GM23338 (cell line): ENCODE measurements at regions not wholly inside any gene's neighbourhood (a gene's known extent, or its start where the extent isn't known, plus 50 kb on each side); places are given as distances from the start of the nearest gene placed in this dataset.

Experiments
- ATAC-seq: fragments of 200-7000 bp; cut with Tn5 transposase; 3 replicates; pipeline ENCODE4 v1.9.1; 2020
- DNase-seq: peaks from one replicate; pipeline ENCODE4 v3.0.0-alpha.2; 2015; ENCODE audit warnings: low spot score
- H2AFZ ChIP-seq: fragments of 200-600 bp; sonication (generic); 2 replicates; pipeline ENCODE4 v1.8.0; 2016; ENCODE audit warnings: antibody characterized with exemption, mild to moderate bottlenecking, moderate library complexity
- H3F3A ChIP-seq: fragments of 200-600 bp; sonication (generic); replicated peaks from 2 replicates; pipeline ENCODE4 v1.8.0; 2017; ENCODE audit warnings: antibody characterized with exemption, mixed run types, low read depth
- H3K27ac ChIP-seq: fragments of 200-600 bp; sonication (generic); 2 replicates; pipeline ENCODE4 v1.6.1; 2016; ENCODE audit warnings: low read depth
- H3K27me3 ChIP-seq: fragments of 200-600 bp; sonication (generic); 2 replicates; pipeline ENCODE4 v1.8.0; 2016; ENCODE audit warnings: mild to moderate bottlenecking, mixed run types, moderate library complexity; ENCODE audit not compliant: insufficient read depth
- H3K36me3 ChIP-seq: fragments of 200-600 bp; sonication (generic); 2 replicates; pipeline ENCODE4 v1.8.0; 2016; ENCODE audit warnings: mild to moderate bottlenecking; ENCODE audit not compliant: insufficient read depth
- H3K4me1 ChIP-seq: fragments of 200-600 bp; sonication (generic); 2 replicates; pipeline ENCODE4 v1.8.0; 2016; ENCODE audit warnings: mild to moderate bottlenecking, moderate library complexity; ENCODE audit not compliant: insufficient read depth
- H3K4me2 ChIP-seq: fragments of 200-600 bp; sonication (generic); 2 replicates; pipeline ENCODE4 v1.7.1; 2017; ENCODE audit warnings: mixed run types
- H3K4me3 ChIP-seq: fragments of 200-600 bp; sonication (generic); 2 replicates; pipeline ENCODE4 v1.6.1; 2016; ENCODE audit warnings: mixed run types
- H3K79me2 ChIP-seq: fragments of 200-600 bp; sonication (generic); replicated peaks from 2 replicates; pipeline ENCODE4 v1.8.0; 2017; ENCODE audit warnings: mild to moderate bottlenecking; ENCODE audit not compliant: insufficient read depth
- H3K9me2 ChIP-seq: fragments of 200-600 bp; sonication (generic); 2 replicates; pipeline ENCODE4 v1.8.0; 2017; ENCODE audit not compliant: insufficient read depth
- H4K20me1 ChIP-seq: fragments of 200-600 bp; sonication (generic); replicated peaks from 2 replicates; pipeline ENCODE4 v1.8.0; 2017; ENCODE audit warnings: mild to moderate bottlenecking; ENCODE audit not compliant: insufficient read depth
- H3K27ac Mint-ChIP-seq: 2 replicates; pipeline ENCODE4 v1.8.0; 2020; ENCODE audit warnings: inconsistent platforms, mild to moderate bottlenecking, moderate library complexity, mixed read lengths
- H3K27me3 Mint-ChIP-seq: 3 replicates; pipeline ENCODE4 v1.8.0; 2022; ENCODE audit warnings: low read depth, mild to moderate bottlenecking, moderate library complexity, mixed read lengths, inconsistent platforms; ENCODE audit not compliant: insufficient read depth, poor library complexity
- H3K36me3 Mint-ChIP-seq: 3 replicates; pipeline ENCODE4 v1.8.0; 2021; ENCODE audit warnings: low read depth, mild to moderate bottlenecking, inconsistent platforms, moderate library complexity, mixed read lengths
- H3K4me1 Mint-ChIP-seq: 3 replicates; pipeline ENCODE4 v1.8.0; 2020; ENCODE audit warnings: mild to moderate bottlenecking, inconsistent platforms, mixed read lengths
- H3K4me3 Mint-ChIP-seq: 3 replicates; pipeline ENCODE4 v1.8.0; 2021; ENCODE audit warnings: moderate library complexity, mild to moderate bottlenecking, inconsistent platforms, mixed read lengths
- H3K9me3 Mint-ChIP-seq: 3 replicates; pipeline ENCODE4 v1.8.0; 2020; ENCODE audit warnings: moderate library complexity, mild to moderate bottlenecking, inconsistent platforms, mixed read lengths
- CREB1 ChIP-seq: fragments of 250-450 bp; sonication (Bioruptor Pico); IDR thresholded peaks from 2 replicates; pipeline ENCODE4 v1.5.0; 2020; ENCODE audit warnings: low read depth, mild to moderate bottlenecking, moderate library complexity
- EZH2 ChIP-seq: fragments of 200-600 bp; sonication (generic); IDR thresholded peaks from one replicate; pipeline ENCODE4 v1.8.0; 2017; ENCODE audit warnings: antibody characterized with exemption, mild to moderate bottlenecking, low read depth; ENCODE audit not compliant: unreplicated experiment
- EZH2phosphoT487 ChIP-seq: fragments of 200-600 bp; sonication (generic); IDR thresholded peaks from one replicate; pipeline ENCODE4 v1.8.1; 2018; ENCODE audit warnings: antibody characterized with exemption; ENCODE audit not compliant: unreplicated experiment
- JUNB ChIP-seq: IDR thresholded peaks from one replicate; pipeline ENCODE4 v1.6.1; 2016; ENCODE audit warnings: antibody characterized with exemption; ENCODE audit not compliant: unreplicated experiment
- NANOG ChIP-seq: IDR thresholded peaks from 2 replicates; pipeline ENCODE4 v1.6.1; 2016; ENCODE audit warnings: antibody characterized with exemption, borderline replicate concordance
- POLR2AphosphoS5 ChIP-seq: IDR thresholded peaks from 2 replicates; pipeline ENCODE4 v1.6.1; 2016; ENCODE audit warnings: antibody characterized with exemption, low read depth
- REST ChIP-seq: IDR thresholded peaks from one replicate; pipeline ENCODE4 v1.6.1; 2018; ENCODE audit warnings: antibody characterized with exemption; ENCODE audit not compliant: unreplicated experiment
- STAT1 ChIP-seq: IDR thresholded peaks from one replicate; pipeline ENCODE4 v1.6.1; 2016; ENCODE audit warnings: antibody characterized with exemption; ENCODE audit not compliant: unreplicated experiment
- ZNF114 ChIP-seq: fragments of 250-450 bp; sonication (Bioruptor Pico); IDR thresholded peaks from 2 replicates; pipeline ENCODE4 v1.5.0; 2020; ENCODE audit warnings: mild to moderate bottlenecking, moderate library complexity
- ZNF331 ChIP-seq: fragments of 250-450 bp; sonication (Bioruptor Pico); IDR thresholded peaks from 2 replicates; pipeline ENCODE4 v1.5.0; 2020; ENCODE audit warnings: low read depth, mild to moderate bottlenecking, moderate library complexity
- TF ChIP-seq, protein P1 (sequence below): IDR thresholded peaks from 2 replicates; pipeline ENCODE4 v1.6.1; 2016; ENCODE audit warnings: antibody characterized with exemption
- TF ChIP-seq, protein P2 (sequence below): fragments of 250-450 bp; sonication (Bioruptor Pico); IDR thresholded peaks from 2 replicates; pipeline ENCODE4 v1.5.0; 2020; ENCODE audit warnings: mild to moderate bottlenecking, moderate library complexity

GRCh38 chr10:44619521-44619920 lies 234.6 kb upstream of the CXCL12 start:
- no peaks in the 10 kb centered on the region for H3K79me2 ChIP-seq
- Mint-ChIP-seq H3K9me3 (no peaks in the 10 kb centered on the region), H3K4me3 (no peak overlapping the region), H3K27me3 (no peaks in the 10 kb centered on the region), H3K36me3 (no peaks in the 10 kb centered on the region), H3K4me1 (no peaks in the 10 kb centered on the region), H3K27ac (no peak overlapping the region)
- H2AFZ ChIP-seq = no peak overlapping the region
- DNase-seq (no peak), ATAC-seq (no peak)
- TF ChIP-seq ZNF114 (CRISPR knock-in tag) = no peak
- H3K27ac ChIP-seq = no peak overlapping the region
- H3K27me3 ChIP-seq = no peaks in the 10 kb centered on the region
- H4K20me1 ChIP-seq = no peaks in the 10 kb centered on the region
- H3K4me2 ChIP-seq = no peak overlapping the region
- no peak overlapping the region for H3K4me3 ChIP-seq
- H3K4me1 ChIP-seq = no peaks in the 10 kb centered on the region
- no peaks in the 10 kb centered on the region for H3K36me3 ChIP-seq
- H3K9me2 ChIP-seq = no peaks in the 10 kb centered on the region
- H3F3A ChIP-seq = no peaks in the 10 kb centered on the region

DNA sequence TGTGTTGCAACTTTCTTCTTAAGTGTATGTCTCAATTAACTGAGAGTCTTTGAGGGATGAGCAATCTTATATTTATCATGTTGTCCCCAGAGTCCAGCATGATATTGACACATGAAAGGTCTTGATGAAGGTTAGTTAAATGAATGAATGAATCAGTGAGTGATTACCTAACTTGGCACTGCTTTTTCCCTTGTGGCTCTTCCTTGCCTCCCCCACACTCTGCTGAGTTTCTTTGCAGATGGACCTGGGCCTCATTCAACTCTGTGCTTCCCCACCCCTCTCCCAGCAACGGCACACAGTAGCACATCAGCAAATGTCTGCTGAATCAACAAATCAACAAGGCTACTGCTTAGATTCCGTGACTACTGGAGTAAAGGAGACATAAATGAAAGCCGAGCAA lies 235.1 kb upstream of the CXCL12 start:
- ATAC-seq (no peak), DNase-seq (no peak)
- Histone ChIP-seq H3K79me2 (no peaks in the 10 kb centered on the region), H3K4me2 (no peak overlapping the region), H3K4me3 (no peak overlapping the region), H3K27ac (no peak overlapping the region), H3K36me3 (no peaks in the 10 kb centered on the region), H4K20me1 (no peaks in the 10 kb centered on the region), H3K4me1 (no peaks in the 10 kb centered on the region), H2AFZ (no peak overlapping the region; the same call in 1 of the 2 replicates), H3F3A (no peaks in the 10 kb centered on the region), H3K9me2 (no peaks in the 10 kb centered on the region), H3K27me3 (no peaks in the 10 kb centered on the region)
- Mint-ChIP-seq H3K9me3 (no peaks in the 10 kb centered on the region), H3K27me3 (no peaks in the 10 kb centered on the region), H3K36me3 (no peaks in the 10 kb centered on the region), H3K27ac (no peak overlapping the region), H3K4me1 (no peaks in the 10 kb centered on the region), H3K4me3 (no peak overlapping the region)
- TF ChIP-seq JUNB (no peak), EZH2phosphoT487 (no peak), NANOG (no peak), CREB1 (CRISPR knock-in tag) (no peak), STAT1 (no peak), EZH2 (no peak), POLR2AphosphoS5 (no peak), ZNF331 (CRISPR knock-in tag) (no peak), ZNF114 (CRISPR knock-in tag) (no peak), REST (no peak)
- TF ChIP-seq, protein P1, sequence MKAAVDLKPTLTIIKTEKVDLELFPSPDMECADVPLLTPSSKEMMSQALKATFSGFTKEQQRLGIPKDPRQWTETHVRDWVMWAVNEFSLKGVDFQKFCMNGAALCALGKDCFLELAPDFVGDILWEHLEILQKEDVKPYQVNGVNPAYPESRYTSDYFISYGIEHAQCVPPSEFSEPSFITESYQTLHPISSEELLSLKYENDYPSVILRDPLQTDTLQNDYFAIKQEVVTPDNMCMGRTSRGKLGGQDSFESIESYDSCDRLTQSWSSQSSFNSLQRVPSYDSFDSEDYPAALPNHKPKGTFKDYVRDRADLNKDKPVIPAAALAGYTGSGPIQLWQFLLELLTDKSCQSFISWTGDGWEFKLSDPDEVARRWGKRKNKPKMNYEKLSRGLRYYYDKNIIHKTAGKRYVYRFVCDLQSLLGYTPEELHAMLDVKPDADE = no peak
- TF ChIP-seq, protein P2, sequence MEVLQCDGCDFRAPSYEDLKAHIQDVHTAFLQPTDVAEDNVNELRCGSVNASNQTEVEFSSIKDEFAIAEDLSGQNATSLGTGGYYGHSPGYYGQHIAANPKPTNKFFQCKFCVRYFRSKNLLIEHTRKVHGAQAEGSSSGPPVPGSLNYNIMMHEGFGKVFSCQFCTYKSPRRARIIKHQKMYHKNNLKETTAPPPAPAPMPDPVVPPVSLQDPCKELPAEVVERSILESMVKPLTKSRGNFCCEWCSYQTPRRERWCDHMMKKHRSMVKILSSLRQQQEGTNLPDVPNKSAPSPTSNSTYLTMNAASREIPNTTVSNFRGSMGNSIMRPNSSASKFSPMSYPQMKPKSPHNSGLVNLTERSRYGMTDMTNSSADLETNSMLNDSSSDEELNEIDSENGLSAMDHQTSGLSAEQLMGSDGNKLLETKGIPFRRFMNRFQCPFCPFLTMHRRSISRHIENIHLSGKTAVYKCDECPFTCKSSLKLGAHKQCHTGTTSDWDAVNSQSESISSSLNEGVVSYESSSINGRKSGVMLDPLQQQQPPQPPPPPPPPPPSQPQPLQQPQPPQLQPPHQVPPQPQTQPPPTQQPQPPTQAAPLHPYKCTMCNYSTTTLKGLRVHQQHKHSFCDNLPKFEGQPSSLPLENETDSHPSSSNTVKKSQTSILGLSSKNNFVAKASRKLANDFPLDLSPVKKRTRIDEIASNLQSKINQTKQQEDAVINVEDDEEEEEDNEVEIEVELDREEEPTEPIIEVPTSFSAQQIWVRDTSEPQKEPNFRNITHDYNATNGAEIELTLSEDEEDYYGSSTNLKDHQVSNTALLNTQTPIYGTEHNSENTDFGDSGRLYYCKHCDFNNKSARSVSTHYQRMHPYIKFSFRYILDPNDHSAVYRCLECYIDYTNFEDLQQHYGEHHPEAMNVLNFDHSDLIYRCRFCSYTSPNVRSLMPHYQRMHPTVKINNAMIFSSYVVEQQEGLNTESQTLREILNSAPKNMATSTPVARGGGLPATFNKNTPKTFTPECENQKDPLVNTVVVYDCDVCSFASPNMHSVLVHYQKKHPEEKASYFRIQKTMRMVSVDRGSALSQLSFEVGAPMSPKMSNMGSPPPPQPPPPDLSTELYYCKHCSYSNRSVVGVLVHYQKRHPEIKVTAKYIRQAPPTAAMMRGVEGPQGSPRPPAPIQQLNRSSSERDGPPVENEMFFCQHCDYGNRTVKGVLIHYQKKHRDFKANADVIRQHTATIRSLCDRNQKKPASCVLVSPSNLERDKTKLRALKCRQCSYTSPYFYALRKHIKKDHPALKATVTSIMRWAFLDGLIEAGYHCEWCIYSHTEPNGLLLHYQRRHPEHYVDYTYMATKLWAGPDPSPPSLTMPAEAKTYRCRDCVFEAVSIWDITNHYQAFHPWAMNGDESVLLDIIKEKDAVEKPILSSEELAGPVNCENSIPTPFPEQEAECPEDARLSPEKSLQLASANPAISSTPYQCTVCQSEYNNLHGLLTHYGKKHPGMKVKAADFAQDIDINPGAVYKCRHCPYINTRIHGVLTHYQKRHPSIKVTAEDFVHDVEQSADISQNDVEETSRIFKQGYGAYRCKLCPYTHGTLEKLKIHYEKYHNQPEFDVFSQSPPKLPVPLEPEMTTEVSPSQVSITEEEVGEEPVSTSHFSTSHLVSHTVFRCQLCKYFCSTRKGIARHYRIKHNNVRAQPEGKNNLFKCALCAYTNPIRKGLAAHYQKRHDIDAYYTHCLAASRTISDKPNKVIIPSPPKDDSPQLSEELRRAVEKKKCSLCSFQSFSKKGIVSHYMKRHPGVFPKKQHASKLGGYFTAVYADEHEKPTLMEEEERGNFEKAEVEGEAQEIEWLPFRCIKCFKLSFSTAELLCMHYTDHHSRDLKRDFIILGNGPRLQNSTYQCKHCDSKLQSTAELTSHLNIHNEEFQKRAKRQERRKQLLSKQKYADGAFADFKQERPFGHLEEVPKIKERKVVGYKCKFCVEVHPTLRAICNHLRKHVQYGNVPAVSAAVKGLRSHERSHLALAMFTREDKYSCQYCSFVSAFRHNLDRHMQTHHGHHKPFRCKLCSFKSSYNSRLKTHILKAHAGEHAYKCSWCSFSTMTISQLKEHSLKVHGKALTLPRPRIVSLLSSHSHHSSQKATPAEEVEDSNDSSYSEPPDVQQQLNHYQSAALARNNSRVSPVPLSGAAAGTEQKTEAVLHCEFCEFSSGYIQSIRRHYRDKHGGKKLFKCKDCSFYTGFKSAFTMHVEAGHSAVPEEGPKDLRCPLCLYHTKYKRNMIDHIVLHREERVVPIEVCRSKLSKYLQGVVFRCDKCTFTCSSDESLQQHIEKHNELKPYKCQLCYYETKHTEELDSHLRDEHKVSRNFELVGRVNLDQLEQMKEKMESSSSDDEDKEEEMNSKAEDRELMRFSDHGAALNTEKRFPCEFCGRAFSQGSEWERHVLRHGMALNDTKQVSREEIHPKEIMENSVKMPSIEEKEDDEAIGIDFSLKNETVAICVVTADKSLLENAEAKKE (CRISPR knock-in tag) = no peak
